Transverse colon (tissue), 4 donors: ENCODE measurements at regions not wholly inside any gene's neighbourhood (a gene's known extent, or its start where the extent isn't known, plus 50 kb on each side); places are given as distances from the start of the nearest gene placed in this dataset.

Source experiments
- DNase-seq: peaks from one replicate; pipeline ENCODE4 v3.0.0-alpha.2; 2019
- H3K27ac ChIP-seq, 4 donors: fragments of 200-600 bp; sonication (generic); 2 replicates each; pipeline ENCODE4 v1.5.1; 2016 to 2018; ENCODE audit warnings: inconsistent platforms in 4 of 4
- H3K27me3 ChIP-seq: fragments of 200-600 bp; sonication (generic); 2 replicates; pipeline ENCODE4 v1.5.1; 2017; ENCODE audit warnings: inconsistent platforms
- H3K36me3 ChIP-seq, 4 donors: fragments of 200-600 bp; sonication (generic); 2 replicates each; pipeline ENCODE4 v1.5.1; 2017 to 2019; ENCODE audit warnings: inconsistent platforms in 4 of 4
- H3K4me1 ChIP-seq, 4 donors: fragments of 200-600 bp; sonication (generic); 2 replicates each; pipeline ENCODE4 v1.5.1; 2017 to 2020; ENCODE audit warnings: inconsistent platforms in 4 of 4
- H3K4me3 ChIP-seq, 4 donors: fragments of 200-600 bp; sonication (generic); 1 replicate in 1 of 4; 2 replicates in 3 of 4; pipeline versions ENCODE4 v1.5.1 to v1.6.1; 2017 to 2019; ENCODE audit warnings: inconsistent platforms in 4 of 4
- H3K9me3 ChIP-seq, 2 donors: fragments of 200-600 bp; sonication (generic); 2 replicates each; pipeline ENCODE4 v1.5.1; 2017 to 2019; ENCODE audit warnings: inconsistent platforms in 2 of 2
- EP300 ChIP-seq: sonication (generic); formaldehyde crosslinking; IDR thresholded peaks from one replicate; pipeline ENCODE4 v1.6.1; 2017; ENCODE audit warnings: antibody characterized with exemption, low read depth
- POLR2A ChIP-seq: fragments of 450-650 bp; IDR thresholded peaks from one replicate; pipeline ENCODE4 v1.6.1; 2016; ENCODE audit warnings: antibody characterized with exemption, mild to moderate bottlenecking, moderate library complexity
- POLR2AphosphoS5 ChIP-seq, 3 donors: sonication (generic); formaldehyde crosslinking; IDR thresholded peaks; one replicate each; pipeline ENCODE4 v1.6.1; 2016; ENCODE audit warnings: antibody characterized with exemption in 3 of 3
- WGBS, 2 donors: methylation state at CpG; one replicate each; pipeline ENCODE4 v1.1.5; 2018; ENCODE audit warnings: low coverage in 1 of 2; 5-methylcytosine and 5-hydroxymethylcytosine counted together
- in situ Hi-C, 4 donors: fragments of 200-750 bp; cut with MboI; loops; one replicate each; pipeline versions ENCODE4 v1.15.0 to v1.15.1; 2017; ENCODE audit warnings: low sequenced_read_pairs in 3 of 4, low pct_ligation_motif_present in 1 of 4, low pct_unique_long_range_greater_than_20kb in 1 of 4
- intact Hi-C: fragments of 100-400 bp; cut with DNase I; formaldehyde crosslinking; loops from one replicate; pipeline ENCODE4 v1.15.1; 2023; ENCODE audit warnings: low total_unique reads
- TF ChIP-seq, protein P1 (sequence below), 5 experiments: fragments of 200-600 bp in 3 of 5; fragments of 450-650 bp in 2 of 5; sonication (generic) in 3 of 5; IDR thresholded peaks; 1 replicate in 2 of 5; 2 replicates in 3 of 5; pipeline ENCODE4 v1.5.1; 2016 to 2017; ENCODE audit warnings: antibody characterized with exemption in 5 of 5, inconsistent platforms in 3 of 5, mild to moderate bottlenecking in 2 of 5, moderate library complexity in 1 of 5

GRCh38 chr12:126342866-126343265, 1277.6 kb downstream of the AACS start:
- Histone ChIP-seq H3K4me1 (no peaks in the 10 kb centered on the region), H3K27me3 (no peaks in the 10 kb centered on the region), H3K4me3 (no peak overlapping the region), H3K27ac (no peak overlapping the region), H3K36me3 (no peaks in the 10 kb centered on the region), H3K9me3 (no peaks in the 10 kb centered on the region)
- in situ Hi-C loops (no loop called here), intact Hi-C loops (no loop called here)
- WGBS, 2 donors = 25% methylated on average over 1 of the region's 1 CpG
- DNase-seq = no peak
- TF ChIP-seq EP300 = no peak
- TF ChIP-seq, protein P1, sequence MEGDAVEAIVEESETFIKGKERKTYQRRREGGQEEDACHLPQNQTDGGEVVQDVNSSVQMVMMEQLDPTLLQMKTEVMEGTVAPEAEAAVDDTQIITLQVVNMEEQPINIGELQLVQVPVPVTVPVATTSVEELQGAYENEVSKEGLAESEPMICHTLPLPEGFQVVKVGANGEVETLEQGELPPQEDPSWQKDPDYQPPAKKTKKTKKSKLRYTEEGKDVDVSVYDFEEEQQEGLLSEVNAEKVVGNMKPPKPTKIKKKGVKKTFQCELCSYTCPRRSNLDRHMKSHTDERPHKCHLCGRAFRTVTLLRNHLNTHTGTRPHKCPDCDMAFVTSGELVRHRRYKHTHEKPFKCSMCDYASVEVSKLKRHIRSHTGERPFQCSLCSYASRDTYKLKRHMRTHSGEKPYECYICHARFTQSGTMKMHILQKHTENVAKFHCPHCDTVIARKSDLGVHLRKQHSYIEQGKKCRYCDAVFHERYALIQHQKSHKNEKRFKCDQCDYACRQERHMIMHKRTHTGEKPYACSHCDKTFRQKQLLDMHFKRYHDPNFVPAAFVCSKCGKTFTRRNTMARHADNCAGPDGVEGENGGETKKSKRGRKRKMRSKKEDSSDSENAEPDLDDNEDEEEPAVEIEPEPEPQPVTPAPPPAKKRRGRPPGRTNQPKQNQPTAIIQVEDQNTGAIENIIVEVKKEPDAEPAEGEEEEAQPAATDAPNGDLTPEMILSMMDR (IDR thresholded peaks at IDR 0.05) = no peak
- TF ChIP-seq POLR2AphosphoS5 (IDR thresholded peaks at IDR 0.05) = no peak
- TF ChIP-seq POLR2A = no peak

DNA sequence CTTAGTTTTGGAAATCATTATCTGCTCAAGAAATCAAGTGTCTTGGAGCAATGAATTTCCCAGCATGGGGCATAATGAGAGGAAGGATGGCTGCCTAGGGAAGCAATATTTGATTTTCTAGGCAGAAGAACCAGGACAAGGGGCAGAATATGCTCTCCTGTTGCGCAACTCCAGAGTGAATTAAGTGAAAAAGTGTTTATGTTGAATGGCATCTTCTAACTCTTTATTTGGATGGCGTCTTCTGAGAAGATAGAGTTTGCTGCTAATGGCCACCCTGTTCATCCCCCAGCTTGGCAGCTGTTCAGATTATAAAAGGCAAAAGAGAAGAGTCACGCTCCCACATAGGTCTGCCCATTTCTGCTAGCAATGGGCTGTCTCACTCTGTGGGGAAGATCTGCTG, 1278.1 kb downstream of the AACS start:
- H3K36me3 ChIP-seq = no peaks in the 10 kb centered on the region
- intact Hi-C loops = no loop called here
- no peaks in the 10 kb centered on the region for H3K27me3 ChIP-seq
- TF ChIP-seq POLR2A (no peak), EP300 (no peak), POLR2AphosphoS5 (IDR thresholded peaks at IDR 0.05) (no peak)
- TF ChIP-seq, protein P1 (IDR thresholded peaks at IDR 0.05) = no peak
- in situ Hi-C loops = no loop called here
- WGBS, 2 donors = 78 to 86% methylated on average over 1 to 3 of the region's 3 CpGs
- H3K4me3 ChIP-seq = no peak overlapping the region
- DNase-seq = no peak
- no peaks in the 10 kb centered on the region for H3K4me1 ChIP-seq
- no peak overlapping the region for H3K27ac ChIP-seq
- H3K9me3 ChIP-seq = no peaks in the 10 kb centered on the region

DNA sequence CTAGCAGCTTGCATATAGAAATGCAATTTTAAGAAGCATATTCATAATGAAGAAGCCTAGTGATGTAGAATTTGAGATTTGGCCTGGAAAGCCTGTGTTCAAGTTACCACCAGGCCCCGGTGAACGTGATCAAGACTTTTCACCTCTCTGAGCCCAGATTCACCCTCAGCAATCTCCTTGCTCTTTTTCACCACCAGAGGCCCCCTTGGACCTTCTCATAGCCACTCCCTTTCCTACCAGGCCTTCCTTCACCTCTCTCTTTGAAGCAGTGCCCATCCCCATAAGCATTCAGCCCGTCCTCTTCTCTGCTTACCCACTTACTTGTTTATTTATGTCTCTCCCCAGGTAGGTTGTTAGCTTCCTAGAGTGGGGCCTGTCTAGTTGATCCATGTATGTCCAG, 1280.9 kb downstream of the AACS start:
- no peak overlapping the region for H3K4me3 ChIP-seq
- no peaks in the 10 kb centered on the region for H3K36me3 ChIP-seq
- no peak overlapping the region for H3K27ac ChIP-seq
- DNase-seq = no peak
- intact Hi-C loops = no loop called here
- H3K9me3 ChIP-seq = no peaks in the 10 kb centered on the region
- in situ Hi-C loops = no loop called here
- H3K4me1 ChIP-seq = no peaks in the 10 kb centered on the region
- WGBS, 2 donors = 67 to 81% methylated on average over 1 to 3 of the region's 3 CpGs
- H3K27me3 ChIP-seq = no peaks in the 10 kb centered on the region
- TF ChIP-seq POLR2AphosphoS5 (IDR thresholded peaks at IDR 0.05) = no peak
- no peak for TF ChIP-seq POLR2A
- no peak for TF ChIP-seq EP300
- TF ChIP-seq, protein P1 (IDR thresholded peaks at IDR 0.05) = no peak

GRCh38 chr12:126347421-126347820, 1282.2 kb downstream of the AACS start:
- 82 to 100% methylated on average over 1 to 5 of the region's 5 CpGs for WGBS, 2 donors
- Histone ChIP-seq H3K9me3 (no peaks in the 10 kb centered on the region), H3K4me3 (no peak overlapping the region), H3K27me3 (no peaks in the 10 kb centered on the region), H3K36me3 (no peaks in the 10 kb centered on the region), H3K27ac (no peak overlapping the region), H3K4me1 (no peaks in the 10 kb centered on the region)
- intact Hi-C loops = no loop called here
- no peak for DNase-seq
- in situ Hi-C loops = no loop called here
- no peak for TF ChIP-seq POLR2AphosphoS5 (IDR thresholded peaks at IDR 0.05)
- TF ChIP-seq, protein P1 (IDR thresholded peaks at IDR 0.05) = no peak
- TF ChIP-seq POLR2A = no peak
- TF ChIP-seq EP300 = no peak
